ENCODE measurements at regions not wholly inside any gene's neighbourhood (a gene's known extent, or its start where the extent isn't known, plus 50 kb on each side); places are given as distances from the start of the nearest gene placed in this dataset.
"Not testable (repeated sequence)": the region's sequence is repeated elsewhere in the genome, so short reads cannot be mapped to it uniquely, and the experiment has no call there.

DNA sequence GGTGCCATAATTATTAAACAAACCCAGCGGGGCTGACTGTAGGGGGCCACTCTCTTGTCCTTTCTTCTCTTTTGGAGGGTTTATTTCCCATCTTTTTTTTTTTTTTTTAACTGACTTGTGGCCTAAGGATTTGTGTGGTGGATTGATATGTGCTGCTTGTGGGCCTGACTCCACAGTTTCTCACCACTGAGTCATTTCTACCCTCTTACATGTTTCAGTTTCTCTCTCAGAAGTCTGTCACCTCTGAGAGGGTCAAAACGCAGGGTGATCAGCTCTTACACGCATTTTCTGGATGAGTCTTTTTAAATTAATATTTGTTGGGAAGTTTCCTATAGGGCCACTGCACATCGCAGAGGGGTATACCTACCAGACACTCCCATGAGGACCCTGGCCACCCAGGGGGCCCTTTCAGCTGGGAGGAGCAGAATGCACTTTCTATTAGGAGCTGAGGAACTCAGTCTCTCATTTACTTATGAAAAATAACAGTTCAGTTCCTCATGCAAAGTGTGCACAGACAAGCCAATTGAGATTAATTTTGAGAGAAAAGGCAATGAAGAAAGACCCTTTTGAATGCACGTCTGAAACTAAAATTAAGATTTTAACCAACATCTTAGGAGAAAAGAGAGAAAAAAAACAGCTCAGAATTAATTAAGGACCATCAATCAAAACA is 407.9 kb downstream of the TECRL start:
- no peak for DNase-seq

DNA sequence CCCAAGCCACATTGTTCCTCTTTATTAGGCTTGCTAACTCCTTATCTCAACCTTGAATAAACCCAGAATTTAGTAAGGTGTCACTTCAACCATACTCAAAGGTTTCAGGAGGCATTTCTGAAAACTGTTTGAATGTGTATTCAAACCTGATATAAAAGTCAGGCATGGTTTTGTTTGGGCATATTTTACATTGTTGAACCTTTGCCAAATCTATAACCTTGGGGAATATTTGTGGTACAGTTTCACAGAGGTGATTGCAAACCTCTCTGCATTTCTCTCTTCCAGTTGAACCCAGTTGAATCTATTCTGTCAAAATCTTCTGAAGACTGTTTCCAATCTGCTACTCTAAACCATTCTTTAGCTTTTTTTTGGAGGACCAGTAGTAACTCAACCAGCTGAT is 409.0 kb downstream of the TECRL start:
- no peak for DNase-seq

DNA sequence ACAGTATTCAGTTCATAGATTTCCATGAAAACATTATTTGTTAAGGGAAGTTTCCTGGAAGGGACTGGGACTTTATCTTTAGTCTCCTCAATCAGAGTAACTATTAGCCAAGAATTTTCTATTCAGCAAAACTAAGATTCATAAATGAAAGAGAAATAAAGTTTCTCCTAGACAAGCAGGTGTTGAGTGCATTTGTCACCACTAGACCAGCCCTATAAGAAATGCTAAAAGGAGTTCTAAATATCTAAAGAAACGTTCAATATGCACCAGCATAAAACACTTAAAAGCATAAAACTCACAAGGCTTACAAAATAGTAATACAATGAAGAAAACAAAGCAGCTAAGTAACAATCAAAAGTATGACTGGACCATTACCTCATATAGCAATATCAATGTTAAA is 423.0 kb downstream of the TECRL start:
- no peak for DNase-seq

DNA sequence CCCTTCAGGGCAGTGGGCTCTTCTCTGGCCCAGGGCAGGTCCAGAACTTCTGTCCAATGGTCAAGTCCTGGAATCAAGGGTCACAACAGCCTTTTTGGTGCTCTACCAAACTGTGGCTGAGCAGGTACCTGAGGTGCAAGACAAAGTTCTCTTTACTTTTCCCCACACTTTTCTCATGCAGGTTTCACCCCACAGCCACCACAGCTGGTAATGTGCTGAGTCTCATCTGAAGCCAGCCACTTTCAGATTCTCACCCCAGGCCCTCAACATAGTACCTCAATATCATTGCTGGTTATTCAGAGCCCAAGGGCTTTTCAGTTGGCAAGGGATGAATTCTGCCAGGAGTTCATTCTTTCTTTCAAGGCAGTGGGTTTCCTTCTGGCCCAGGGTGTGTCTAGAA is 426.0 kb downstream of the TECRL start:
- no peak for DNase-seq

GRCh38 chr4:63965875-63966274 is 443.4 kb downstream of the TECRL start:
- no peak for DNase-seq

- DNase-seq, result not testable (repeated sequence)
Measured at GRCh38 chr4:63942706-63943286, 466.5 kb downstream of the TECRL start.

GRCh38 chr4:63937961-63938360 is 471.3 kb downstream of the TECRL start:
- no peak for DNase-seq

DNA sequence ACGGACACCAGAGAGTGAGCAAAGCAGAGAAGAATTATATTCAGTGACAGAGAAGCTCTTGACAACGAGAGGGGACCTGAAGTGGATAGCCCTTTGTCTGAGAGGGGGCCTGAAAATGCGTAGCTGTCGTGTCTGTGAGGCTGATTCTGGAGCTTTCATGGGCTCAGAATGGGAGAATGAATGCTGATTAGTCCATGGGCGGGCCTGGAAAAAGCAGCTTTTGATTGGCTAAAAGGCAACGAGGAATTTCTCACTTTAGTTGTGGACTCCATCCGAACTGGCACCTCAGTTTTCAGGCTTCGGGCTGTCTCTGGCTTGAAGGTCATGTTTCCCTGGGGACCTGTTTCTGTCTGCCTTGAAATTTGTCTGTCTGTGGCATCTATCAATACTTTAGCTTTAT is 487.1 kb downstream of the TECRL start:
- DNase-seq, result no peak

- peak in 1 of 2 experiments; percentile 6 for DNase-seq
Measured at GRCh38 chr4:63921561-63921960, 487.7 kb downstream of the TECRL start.

DNA sequence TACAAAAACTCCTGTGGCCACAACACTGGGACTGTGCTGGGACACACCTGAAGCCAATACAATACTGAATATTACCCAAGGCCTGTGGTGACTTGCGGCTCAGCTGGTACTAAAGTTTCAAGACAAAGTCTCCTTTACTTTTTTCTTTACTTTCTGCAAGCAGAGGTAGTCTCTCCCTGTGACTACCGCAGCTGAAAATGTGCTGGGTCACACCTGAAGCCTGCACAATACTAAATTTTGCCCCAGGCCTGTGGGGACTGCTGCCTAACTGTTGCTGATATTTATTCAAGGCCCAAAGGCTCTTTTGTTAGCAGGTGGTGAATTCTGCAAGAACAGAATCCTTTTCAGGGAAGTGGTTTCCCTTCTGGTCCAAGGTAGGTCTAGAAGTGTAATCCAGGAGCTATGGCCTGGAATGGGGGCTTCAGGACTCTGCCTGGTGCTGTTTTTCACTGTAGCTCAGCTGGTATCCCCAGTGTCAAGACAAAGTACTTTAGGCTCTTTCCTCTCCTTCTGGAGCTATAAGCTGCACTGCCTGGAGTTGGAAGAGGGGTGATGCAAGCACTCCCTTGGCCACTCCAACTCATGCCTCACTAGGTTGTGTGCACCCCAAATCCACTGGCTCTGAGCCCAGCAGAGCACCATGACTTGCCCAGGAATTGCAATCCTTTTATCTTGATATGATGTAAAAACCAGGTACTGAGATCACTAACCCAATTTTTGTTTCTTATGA is 489.4 kb downstream of the TECRL start:
- DNase-seq, result no peak

DNA sequence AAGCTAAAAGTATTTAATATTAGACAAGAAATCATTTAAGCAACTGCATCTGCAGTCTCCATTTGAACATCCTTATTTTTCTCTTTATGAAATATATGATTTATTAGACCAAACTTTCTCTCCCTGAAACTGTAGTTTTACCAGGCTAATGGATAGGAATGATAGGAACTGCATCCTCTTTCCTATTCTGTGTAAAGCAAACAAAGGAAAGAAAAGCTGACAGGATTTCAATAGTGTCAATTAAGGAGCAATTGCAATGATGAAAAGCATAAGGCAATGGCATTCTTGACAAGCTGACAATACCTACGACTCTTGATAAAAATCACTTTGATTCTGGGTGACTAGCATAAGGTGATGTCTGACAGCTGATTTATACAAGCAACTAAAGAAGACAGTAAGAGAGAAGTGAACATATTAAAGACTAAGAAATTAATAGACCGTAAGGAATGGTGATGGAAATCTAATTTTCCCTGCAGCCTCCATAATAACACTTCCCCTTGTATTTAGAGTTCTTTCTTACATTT is 502.5 kb downstream of the TECRL start:
- DNase-seq, result no peak

GRCh38 chr4:63904201-63904600 is 505.0 kb downstream of the TECRL start:
- no peak for DNase-seq

- no peak for DNase-seq
Measured at GRCh38 chr4:63901304-63901703, 507.9 kb downstream of the TECRL start.

DNA sequence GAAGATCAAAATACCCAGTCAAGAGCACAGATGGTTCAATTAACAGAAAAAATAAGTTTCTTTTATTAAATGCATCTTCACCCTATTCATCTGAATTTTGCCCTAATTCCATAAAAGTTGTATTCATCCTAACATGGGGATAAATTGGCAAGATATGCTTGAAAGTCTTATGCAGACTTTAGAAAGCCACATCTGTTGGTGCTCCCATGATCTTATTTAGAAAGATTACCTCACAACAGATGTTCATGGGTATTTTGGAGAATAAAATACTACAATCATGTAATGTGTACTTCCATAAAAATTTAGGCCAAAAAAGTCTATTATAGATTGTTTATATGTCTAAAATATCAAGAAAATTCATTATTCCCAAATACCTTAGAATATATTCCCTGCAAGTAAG is 510.3 kb downstream of the TECRL start:
- no peak for DNase-seq

DNA sequence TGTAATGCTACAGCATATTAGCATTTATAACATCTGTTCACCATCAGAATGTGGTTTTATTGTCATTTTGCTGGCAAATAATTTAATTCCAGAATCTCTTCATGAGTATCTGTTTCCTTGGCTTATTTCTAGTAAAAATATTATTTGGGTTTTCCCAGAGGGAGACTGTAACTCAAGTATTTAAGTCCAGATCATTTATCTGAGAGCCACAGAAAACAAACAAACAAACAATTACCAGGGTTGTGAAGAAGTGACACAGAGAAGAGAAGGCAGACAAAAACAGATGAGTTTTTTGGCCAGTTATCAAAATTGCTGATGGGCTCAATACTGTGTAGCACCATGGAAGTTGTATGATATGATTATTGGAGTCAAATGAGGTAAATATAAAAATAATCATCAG is 515.1 kb downstream of the TECRL start:
- no peak for DNase-seq

GRCh38 chr4:63869370-63869769 is 539.9 kb downstream of the TECRL start:
- DNase-seq, result no peak

- DNase-seq, result no peak
Measured at GRCh38 chr4:63851496-63851895, 557.8 kb downstream of the TECRL start.

DNA sequence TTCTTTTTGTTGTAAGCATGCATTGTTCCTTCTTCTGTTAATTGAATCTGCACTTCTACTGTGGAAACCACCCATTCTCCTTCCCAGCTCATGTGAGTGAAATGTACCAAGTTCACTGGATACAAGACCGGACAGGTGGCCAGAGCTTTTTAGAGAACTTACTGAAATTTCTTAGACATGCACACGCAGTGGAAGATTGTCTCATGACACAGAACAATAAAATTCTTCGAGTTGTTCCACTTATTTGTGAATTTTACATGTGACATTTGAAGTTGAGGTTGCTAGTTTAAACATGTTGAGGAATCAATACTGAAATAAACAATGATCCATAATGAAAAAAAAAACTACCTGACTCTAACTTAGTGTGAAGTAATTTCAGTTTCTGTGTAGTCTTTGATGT is 568.0 kb downstream of the TECRL start:
- DNase-seq, result no peak

GRCh38 chr4:63831590-63832155 is 577.6 kb downstream of the TECRL start:
- no peak for DNase-seq

DNA sequence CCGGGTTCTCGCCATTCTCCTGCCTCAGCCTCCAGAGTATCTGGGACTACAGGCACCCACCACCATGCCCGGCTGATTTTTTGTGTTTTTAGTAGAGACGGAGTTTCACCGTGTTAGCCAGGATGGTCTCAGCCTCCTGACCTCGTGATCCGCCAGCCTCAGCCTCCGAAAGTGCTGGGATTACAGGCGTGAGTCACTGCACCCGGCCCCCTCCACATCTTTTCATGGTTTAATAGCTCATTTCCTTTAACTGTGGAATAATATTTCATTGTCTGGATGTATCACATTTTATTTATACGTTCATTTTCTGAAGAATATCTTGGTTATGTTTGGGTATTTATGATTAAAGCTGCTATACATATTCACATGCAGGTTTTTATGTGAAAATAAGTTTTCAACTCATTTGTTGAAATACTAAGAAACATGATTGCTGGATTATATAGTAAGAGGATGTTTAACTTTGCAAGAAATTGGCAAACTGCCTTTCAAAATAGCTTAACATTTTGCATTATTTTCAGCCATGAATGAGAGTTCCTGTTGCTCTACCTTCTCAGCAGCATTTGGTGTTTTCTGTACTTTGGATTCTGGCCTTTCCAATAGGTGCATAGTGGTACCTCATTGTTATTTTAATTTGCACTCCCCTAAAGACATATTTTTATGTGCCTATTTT is 591.9 kb downstream of the TECRL start:
- no peak for DNase-seq

GRCh38 chr4:63814171-63814964 is 594.9 kb downstream of the TECRL start:
- no peak for DNase-seq

DNA sequence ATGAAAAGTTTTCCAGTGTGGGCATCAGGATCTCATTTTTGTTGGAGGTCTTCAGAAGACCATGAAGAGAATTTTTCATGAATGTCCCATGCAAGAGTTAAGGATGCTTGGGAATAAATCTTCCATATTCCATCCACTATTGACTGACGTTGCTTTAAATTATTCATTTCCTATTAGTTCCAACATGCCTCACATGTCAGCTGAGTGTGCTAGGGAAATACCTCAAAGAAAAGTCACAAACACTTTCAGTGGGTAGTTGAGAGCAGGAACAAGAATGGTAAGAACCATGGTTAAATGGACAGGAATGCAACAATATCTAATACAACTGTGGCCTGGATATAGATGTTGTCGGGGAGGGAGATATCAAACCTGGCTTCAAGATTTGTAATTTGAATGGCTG is 610.1 kb downstream of the TECRL start:
- DNase-seq, result no peak
